Neural progenitor cell (in vitro differentiated cells): ENCODE measurements at regions not wholly inside any gene's neighbourhood (a gene's known extent, or its start where the extent isn't known, plus 50 kb on each side); places are given as distances from the start of the nearest gene placed in this dataset.

ENCODE experiments used
- DNase-seq: peaks from one replicate; pipeline ENCODE4 v3.0.0-alpha.2; 2016; ENCODE audit warnings: low spot score
- H2AFZ ChIP-seq: fragments of 200-600 bp; sonication (generic); replicated peaks from 2 replicates; pipeline ENCODE4 v1.6.1; 2016; ENCODE audit warnings: antibody characterized with exemption
- H3F3A ChIP-seq: fragments of 200-600 bp; sonication (generic); 2 replicates; pipeline ENCODE4 v1.6.1; 2016; ENCODE audit warnings: antibody characterized with exemption, low read depth
- H3K27ac ChIP-seq: fragments of 200-600 bp; sonication (generic); 2 replicates; pipeline ENCODE4 v1.5.1; 2016; ENCODE audit warnings: mild to moderate bottlenecking
- H3K27me3 ChIP-seq: fragments of 200-600 bp; sonication (generic); 2 replicates; pipeline ENCODE4 v1.6.1; 2016; ENCODE audit warnings: mild to moderate bottlenecking, moderate library complexity
- H3K36me3 ChIP-seq: fragments of 200-600 bp; sonication (generic); 2 replicates; pipeline ENCODE4 v1.5.1; 2016
- H3K4me1 ChIP-seq: fragments of 200-600 bp; sonication (generic); 2 replicates; pipeline ENCODE4 v1.6.1; 2016; ENCODE audit warnings: mixed run types
- H3K4me2 ChIP-seq: fragments of 200-600 bp; sonication (generic); 2 replicates; pipeline ENCODE4 v1.6.1; 2016
- H3K4me3 ChIP-seq: fragments of 200-600 bp; sonication (generic); 2 replicates; pipeline ENCODE4 v1.5.1; 2016
- H3K79me2 ChIP-seq: fragments of 200-600 bp; sonication (generic); 2 replicates; pipeline ENCODE4 v1.6.1; 2016; ENCODE audit warnings: low read depth
- H3K9ac ChIP-seq: fragments of 200-600 bp; sonication (generic); 2 replicates; pipeline ENCODE4 v1.6.1; 2016
- H3K9me3 ChIP-seq: fragments of 200-600 bp; sonication (generic); 2 replicates; pipeline ENCODE4 v1.5.1; 2016; ENCODE audit warnings: low read depth
- H4K20me1 ChIP-seq: fragments of 200-600 bp; sonication (generic); 2 replicates; pipeline ENCODE4 v1.6.1; 2016; ENCODE audit warnings: low read depth
- H3K27ac Mint-ChIP-seq: 3 replicates; pipeline ENCODE4 v1.8.0; 2021; ENCODE audit warnings: mixed read lengths
- H3K27me3 Mint-ChIP-seq: 2 replicates; pipeline ENCODE4 v1.8.0; 2022; ENCODE audit warnings: low read depth, mild to moderate bottlenecking, inconsistent platforms, moderate library complexity, mixed read lengths; ENCODE audit not compliant: insufficient read depth
- H3K36me3 Mint-ChIP-seq: 3 replicates; pipeline ENCODE4 v1.8.0; 2021; ENCODE audit warnings: mixed read lengths
- H3K4me1 Mint-ChIP-seq: 3 replicates; pipeline ENCODE4 v1.8.0; 2021; ENCODE audit warnings: mixed read lengths
- H3K4me3 Mint-ChIP-seq: 3 replicates; pipeline ENCODE4 v1.8.0; 2021; ENCODE audit warnings: mild to moderate bottlenecking, moderate library complexity, mixed read lengths
- H3K9me3 Mint-ChIP-seq: 3 replicates; pipeline ENCODE4 v1.8.0; 2020; ENCODE audit warnings: mixed read lengths
- CTCF ChIP-seq: fragments of 200-600 bp; sonication (generic); IDR thresholded peaks from 2 replicates; pipeline ENCODE4 v1.5.1; 2017; ENCODE audit warnings: antibody characterized with exemption, mild to moderate bottlenecking
- EZH2 ChIP-seq: fragments of 200-600 bp; sonication (generic); IDR thresholded peaks from 2 replicates; pipeline ENCODE4 v1.6.1; 2017; ENCODE audit warnings: antibody characterized with exemption, mild to moderate bottlenecking, moderate library complexity
- EZH2phosphoT487 ChIP-seq: fragments of 200-600 bp; sonication (generic); IDR thresholded peaks from 2 replicates; pipeline ENCODE4 v1.6.1; 2017; ENCODE audit warnings: antibody characterized with exemption

- peaks cover 18% of the 10 kb centered on the region for H3K4me1 Mint-ChIP-seq
- Histone ChIP-seq H3K27me3 (no peaks in the 10 kb centered on the region), H3K27ac (no peak overlapping the region), H3K79me2 (no peaks in the 10 kb centered on the region), H4K20me1 (no peaks in the 10 kb centered on the region), H2AFZ (no peak overlapping the region), H3K9me3 (no peaks in the 10 kb centered on the region), H3K4me3 (no peak overlapping the region), H3K4me2 (no peak overlapping the region), H3K36me3 (no peaks in the 10 kb centered on the region), H3K9ac (no peak overlapping the region), H3K4me1 (no peaks in the 10 kb centered on the region), H3F3A (no peaks in the 10 kb centered on the region)
- no peaks in the 10 kb centered on the region for H3K36me3 Mint-ChIP-seq
- no peak overlapping the region for H3K4me3 Mint-ChIP-seq
- DNase-seq = no peak
- peaks cover 23% of the 10 kb centered on the region for H3K9me3 Mint-ChIP-seq
- TF ChIP-seq EZH2phosphoT487 (no peak), EZH2 (no peak), CTCF (no peak)
- H3K27ac Mint-ChIP-seq = peak overlapping the region; percentile 65
- no peaks in the 10 kb centered on the region for H3K27me3 Mint-ChIP-seq
Observed at GRCh38 chr2:235402422-235402821, 91.4 kb upstream of the AGAP1 start.

GRCh38 chr2:235405612-235406361 lies 88.1 kb upstream of the AGAP1 start:
- Histone ChIP-seq H3K27me3 (no peaks in the 10 kb centered on the region), H3K4me1 (no peaks in the 10 kb centered on the region), H3F3A (no peaks in the 10 kb centered on the region), H3K4me2 (no peak overlapping the region), H3K27ac (no peak overlapping the region), H3K36me3 (no peaks in the 10 kb centered on the region), H3K79me2 (no peaks in the 10 kb centered on the region), H2AFZ (no peak overlapping the region), H3K9me3 (no peaks in the 10 kb centered on the region), H3K4me3 (no peak overlapping the region), H3K9ac (no peak overlapping the region), H4K20me1 (no peaks in the 10 kb centered on the region)
- H3K36me3 Mint-ChIP-seq = peaks cover 2% of the 10 kb centered on the region
- no peak for DNase-seq
- H3K9me3 Mint-ChIP-seq = peaks cover 7% of the 10 kb centered on the region
- H3K27ac Mint-ChIP-seq = no peak overlapping the region
- no peak overlapping the region for H3K4me3 Mint-ChIP-seq
- TF ChIP-seq CTCF (no peak), EZH2phosphoT487 (no peak), EZH2 (no peak)
- peaks cover 18% of the 10 kb centered on the region for H3K4me1 Mint-ChIP-seq
- H3K27me3 Mint-ChIP-seq = peaks cover 2% of the 10 kb centered on the region

GRCh38 chr2:235406430-235406829 lies 87.4 kb upstream of the AGAP1 start:
- Mint-ChIP-seq H3K36me3 (peaks cover 2% of the 10 kb centered on the region), H3K4me3 (no peak overlapping the region), H3K9me3 (peaks cover 2% of the 10 kb centered on the region), H3K27ac (no peak overlapping the region), H3K27me3 (peaks cover 2% of the 10 kb centered on the region), H3K4me1 (peaks cover 17% of the 10 kb centered on the region)
- Histone ChIP-seq H3F3A (no peaks in the 10 kb centered on the region), H3K9me3 (no peaks in the 10 kb centered on the region), H3K27me3 (no peaks in the 10 kb centered on the region), H3K4me2 (no peak overlapping the region), H2AFZ (no peak overlapping the region), H3K36me3 (no peaks in the 10 kb centered on the region), H3K27ac (no peak overlapping the region), H3K4me3 (no peak overlapping the region), H3K79me2 (no peaks in the 10 kb centered on the region), H3K9ac (no peak overlapping the region), H3K4me1 (no peaks in the 10 kb centered on the region), H4K20me1 (no peaks in the 10 kb centered on the region)
- no peak for DNase-seq
- TF ChIP-seq EZH2 = no peak
- no peak for TF ChIP-seq EZH2phosphoT487
- TF ChIP-seq CTCF = no peak
